ENCODE measurements at regions not wholly inside any gene's neighbourhood (a gene's known extent, or its start where the extent isn't known, plus 50 kb on each side); places are given as distances from the start of the nearest gene placed in this dataset.

DNA sequence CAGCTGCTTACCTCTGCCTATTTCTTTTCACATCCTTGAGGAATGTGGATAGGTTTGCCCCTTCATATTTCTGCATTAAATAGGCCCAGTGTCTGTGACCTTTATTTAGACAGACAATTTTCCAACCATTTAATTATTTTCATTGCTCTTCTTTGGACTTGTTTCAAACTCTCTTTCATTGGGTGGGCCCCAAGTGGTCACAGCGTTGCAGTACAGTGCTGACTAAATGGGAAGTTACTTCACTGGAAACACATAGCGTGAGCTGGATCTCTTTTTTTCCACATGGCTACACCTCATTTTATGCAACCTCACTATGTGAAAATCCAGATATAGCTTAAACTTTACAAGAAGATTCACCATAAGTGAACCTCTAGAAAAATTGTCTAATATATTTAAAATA lies 438.9 kb downstream of the ADAMTS20 start:
- no peak for DNase-seq (ENCODE audit: insufficient read length, low spot score)
- FAIRE-seq, result no peak
- TF ChIP-seq, protein P1, sequence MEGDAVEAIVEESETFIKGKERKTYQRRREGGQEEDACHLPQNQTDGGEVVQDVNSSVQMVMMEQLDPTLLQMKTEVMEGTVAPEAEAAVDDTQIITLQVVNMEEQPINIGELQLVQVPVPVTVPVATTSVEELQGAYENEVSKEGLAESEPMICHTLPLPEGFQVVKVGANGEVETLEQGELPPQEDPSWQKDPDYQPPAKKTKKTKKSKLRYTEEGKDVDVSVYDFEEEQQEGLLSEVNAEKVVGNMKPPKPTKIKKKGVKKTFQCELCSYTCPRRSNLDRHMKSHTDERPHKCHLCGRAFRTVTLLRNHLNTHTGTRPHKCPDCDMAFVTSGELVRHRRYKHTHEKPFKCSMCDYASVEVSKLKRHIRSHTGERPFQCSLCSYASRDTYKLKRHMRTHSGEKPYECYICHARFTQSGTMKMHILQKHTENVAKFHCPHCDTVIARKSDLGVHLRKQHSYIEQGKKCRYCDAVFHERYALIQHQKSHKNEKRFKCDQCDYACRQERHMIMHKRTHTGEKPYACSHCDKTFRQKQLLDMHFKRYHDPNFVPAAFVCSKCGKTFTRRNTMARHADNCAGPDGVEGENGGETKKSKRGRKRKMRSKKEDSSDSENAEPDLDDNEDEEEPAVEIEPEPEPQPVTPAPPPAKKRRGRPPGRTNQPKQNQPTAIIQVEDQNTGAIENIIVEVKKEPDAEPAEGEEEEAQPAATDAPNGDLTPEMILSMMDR (IDR thresholded peaks at IDR 0.05; ENCODE audit: insufficient read depth, missing control alignments), result no peak

DNA sequence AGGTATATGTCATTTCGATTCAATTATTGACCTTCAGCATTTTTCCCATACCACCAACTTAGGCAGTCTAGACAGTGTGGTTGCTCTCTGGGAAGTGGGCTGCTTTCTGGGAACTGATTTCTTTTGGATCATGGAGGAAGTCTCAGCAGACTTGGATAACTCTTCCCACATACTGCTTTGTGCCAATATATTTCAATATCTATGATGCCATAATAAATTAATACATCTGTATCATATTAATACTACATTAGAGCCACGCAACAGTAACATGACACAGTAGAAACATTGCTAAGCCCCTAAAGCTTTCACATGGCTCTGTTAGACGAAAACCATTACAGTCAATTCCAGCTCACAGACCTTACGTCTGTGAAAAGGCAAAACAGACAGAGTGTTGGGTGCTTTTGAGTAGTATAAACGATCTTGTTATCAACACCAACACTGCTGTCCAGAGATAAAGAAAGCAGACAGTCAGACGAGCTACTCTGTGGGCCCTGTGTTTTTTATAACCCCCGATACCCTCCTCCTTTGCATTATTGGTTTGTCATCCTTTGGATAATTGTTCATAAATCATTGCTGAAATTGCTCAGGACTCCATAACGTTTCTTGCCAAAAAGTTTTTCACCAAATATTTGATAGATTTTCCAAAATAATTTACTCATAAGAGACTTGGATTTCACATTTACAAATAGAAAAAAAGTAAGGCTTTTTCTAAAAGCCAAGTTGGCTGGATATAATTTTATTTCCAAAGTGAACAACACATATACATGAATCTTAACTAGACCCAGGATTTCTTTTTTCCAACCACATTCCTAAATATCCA lies 439.7 kb downstream of the ADAMTS20 start:
- TF ChIP-seq, protein P1 (IDR thresholded peaks at IDR 0.05; ENCODE audit: insufficient read depth, missing control alignments), result no peak
- FAIRE-seq, result no peak
- no peak for DNase-seq (ENCODE audit: insufficient read length, low spot score)

DNA sequence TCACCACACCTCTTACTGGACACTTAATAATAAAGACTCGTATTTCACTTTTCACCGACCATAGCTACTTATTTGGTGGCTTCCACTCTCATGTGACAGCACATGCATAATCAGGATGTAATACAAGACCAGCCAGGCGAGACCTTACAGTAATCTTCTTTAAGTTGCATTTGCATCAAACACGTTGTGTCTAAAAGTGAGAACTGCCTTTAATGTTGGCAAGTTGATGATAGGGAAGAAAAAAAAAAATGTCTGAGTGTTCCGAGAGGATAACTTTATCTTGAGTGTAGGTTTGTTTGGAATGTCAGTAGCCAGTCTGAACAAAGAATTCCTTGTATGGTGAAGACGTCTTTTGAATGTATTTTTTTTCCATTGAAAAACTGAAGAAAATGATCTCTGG lies 440.4 kb downstream of the ADAMTS20 start:
- DNase-seq (ENCODE audit: insufficient read length, low spot score) (no peak), FAIRE-seq (no peak)
- TF ChIP-seq, protein P1 (IDR thresholded peaks at IDR 0.05; ENCODE audit: insufficient read depth, missing control alignments), result no peak

DNA sequence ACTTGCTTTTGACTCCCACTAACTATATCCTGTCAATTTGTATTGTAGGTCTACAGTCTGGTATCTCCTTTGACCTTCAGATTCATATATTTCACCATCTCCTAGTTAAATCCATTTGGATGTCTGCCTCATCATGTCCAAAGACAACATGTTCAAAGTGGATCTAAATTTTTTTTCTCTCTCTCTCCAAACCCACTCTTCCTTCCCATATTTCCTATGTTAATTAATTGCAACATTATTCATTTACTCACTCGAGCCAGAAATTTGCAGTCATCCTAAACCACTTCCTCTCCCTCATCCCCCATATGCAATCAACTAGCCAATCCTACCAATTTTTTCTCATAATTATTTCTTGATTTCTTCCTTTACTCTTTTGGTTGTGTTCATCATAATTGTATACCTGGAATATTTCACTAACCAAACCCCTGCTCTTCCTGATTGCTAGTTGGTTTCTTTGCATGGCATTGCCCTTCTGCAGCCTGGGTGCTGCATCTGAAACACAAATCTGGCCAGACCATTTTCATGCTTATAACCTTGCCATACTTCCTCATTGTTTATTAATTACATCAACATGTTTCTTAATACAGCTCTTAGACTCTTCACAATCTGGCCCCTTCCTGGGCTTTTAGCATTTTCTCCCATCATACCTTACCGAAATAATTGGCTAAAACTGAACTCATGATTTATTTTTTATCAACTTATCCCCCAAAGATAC lies 442.2 kb downstream of the ADAMTS20 start:
- TF ChIP-seq, protein P1 (IDR thresholded peaks at IDR 0.05; ENCODE audit: insufficient read depth, missing control alignments), result no peak
- FAIRE-seq (no peak), DNase-seq (ENCODE audit: insufficient read length, low spot score) (no peak)

DNA sequence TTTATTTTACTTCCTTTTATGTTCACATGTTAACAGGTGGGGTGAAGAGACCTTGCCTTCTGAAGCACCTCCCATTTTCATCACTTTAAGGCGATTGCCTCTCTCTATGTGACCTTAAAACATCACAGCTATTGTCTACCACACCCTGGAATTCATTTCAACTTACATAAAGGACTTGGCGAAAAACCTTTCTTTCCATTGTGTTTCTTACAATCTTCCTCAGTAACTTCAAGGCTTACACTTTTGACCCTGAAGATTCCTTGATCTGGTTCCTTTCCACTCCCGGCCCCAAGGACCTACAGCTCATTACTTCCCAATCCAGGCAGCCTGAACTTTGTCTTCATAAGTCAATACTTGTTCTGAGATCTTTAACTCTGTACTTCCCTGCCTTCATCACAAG lies 443.3 kb downstream of the ADAMTS20 start:
- FAIRE-seq, result no peak
- TF ChIP-seq, protein P1 (IDR thresholded peaks at IDR 0.05; ENCODE audit: insufficient read depth, missing control alignments), result no peak

DNA sequence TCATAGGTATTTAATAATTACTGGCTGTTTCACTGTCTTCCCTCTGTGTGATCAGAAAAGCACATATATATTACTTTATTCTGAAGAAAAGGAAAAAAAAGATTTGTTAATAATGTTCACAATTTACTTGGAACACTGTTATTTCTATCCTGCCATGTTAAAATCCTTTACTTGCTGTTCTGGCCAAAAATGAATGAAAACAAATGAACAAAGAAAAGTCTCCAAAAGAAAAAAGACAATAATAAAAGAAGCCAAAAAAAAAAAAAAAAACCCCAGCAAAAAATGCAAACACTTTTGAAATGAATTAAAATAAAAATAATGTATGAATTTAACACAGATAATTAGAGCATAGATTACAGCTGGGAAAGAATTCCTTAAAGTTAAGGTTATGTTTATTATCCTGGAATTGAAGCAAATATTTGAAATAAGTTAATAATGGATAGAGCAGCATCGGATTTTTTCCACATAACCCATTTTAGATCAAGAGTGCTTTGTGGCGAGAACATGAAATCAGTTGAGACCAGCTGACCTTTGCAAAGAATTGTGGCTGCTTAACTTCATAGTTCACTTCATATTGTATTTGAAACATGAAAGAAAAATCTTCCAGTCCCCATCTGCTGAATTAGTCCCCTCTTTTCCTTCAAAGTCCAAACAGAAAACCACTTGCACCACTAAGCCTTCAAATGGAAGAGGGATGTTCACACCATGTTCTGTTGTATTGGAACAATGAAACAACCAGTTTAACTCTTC lies 444.8 kb downstream of the ADAMTS20 start:
- TF ChIP-seq, protein P1 (IDR thresholded peaks at IDR 0.05; ENCODE audit: insufficient read depth, missing control alignments), result no peak
- FAIRE-seq, result no peak

More for the DNA sequence above, 443.3 kb downstream of the ADAMTS20 start:
- DNase-seq (ENCODE audit: insufficient read length, low spot score), result no peak

More for the DNA sequence above, 444.8 kb downstream of the ADAMTS20 start:
- no peak for DNase-seq (ENCODE audit: insufficient read length, low spot score)
